Myocyte (in vitro differentiated cells): ENCODE measurements at regions not wholly inside any gene's neighbourhood (a gene's known extent, or its start where the extent isn't known, plus 50 kb on each side); places are given as distances from the start of the nearest gene placed in this dataset.
"Not testable (repeated sequence)": the region's sequence is repeated elsewhere in the genome, so short reads cannot be mapped to it uniquely, and the experiment has no call there.

Experiments
- DNase-seq: peaks from one replicate; pipeline ENCODE4 v3.0.0-alpha.2; 2012; ENCODE audit warnings: low read depth

DNA sequence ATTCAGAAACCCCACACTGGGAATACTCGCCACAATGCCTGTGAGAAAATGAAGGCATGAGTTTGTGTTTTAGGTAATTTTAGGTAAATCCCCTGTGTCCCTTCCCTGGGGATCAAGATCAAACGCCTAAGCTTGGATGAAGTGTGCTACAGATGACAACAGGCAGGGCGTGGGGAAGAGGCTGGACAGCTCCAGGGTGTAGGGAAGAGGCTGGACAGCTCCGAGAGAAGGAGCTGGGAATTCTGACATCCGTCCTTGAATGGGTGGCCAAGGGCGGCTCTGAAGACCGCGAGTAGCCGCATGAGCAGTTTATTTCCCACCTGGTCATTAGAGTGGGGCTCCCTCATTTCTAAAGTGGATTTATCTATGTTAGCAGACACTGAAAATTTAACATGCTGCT lies 109.7 kb downstream of the RAMP3 start:
- DNase-seq = peak; percentile 53

- DNase-seq = no peak
These were observed 110.4 kb downstream of the RAMP3 start for GRCh38 chr7:45268013-45268412.

- DNase-seq = no peak
These were observed 111.6 kb downstream of the RAMP3 start for GRCh38 chr7:45269192-45269591.

DNA sequence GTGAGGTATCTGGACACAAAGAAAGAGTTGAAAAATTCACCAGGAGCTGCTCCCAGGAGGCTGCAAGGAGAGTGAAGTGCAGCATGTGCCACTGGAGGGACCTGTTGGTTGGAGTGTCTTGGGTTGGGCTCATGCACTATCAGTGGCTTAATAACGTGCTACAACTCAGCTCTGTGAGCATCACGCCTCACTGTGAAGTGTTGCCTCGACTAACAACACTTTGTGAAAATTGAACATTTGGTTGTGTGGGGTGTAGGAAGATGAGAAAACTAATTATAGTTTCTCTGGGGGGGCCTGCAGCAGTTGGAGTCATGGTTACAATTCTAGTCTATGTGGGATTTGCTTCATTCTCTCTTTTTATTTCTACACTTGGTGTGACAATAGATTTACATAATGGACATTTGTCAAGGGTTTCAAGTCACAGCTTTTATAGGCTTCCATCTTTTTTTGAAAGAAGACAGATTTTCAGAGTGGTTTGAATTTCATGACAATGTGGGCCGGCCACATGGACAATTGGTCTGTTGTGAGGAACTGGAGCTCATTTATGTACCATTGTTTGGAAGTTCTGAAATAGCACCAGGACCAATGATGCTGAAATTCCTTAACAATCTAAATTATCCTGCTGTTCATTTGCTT lies 121.3 kb downstream of the RAMP3 start:
- DNase-seq = no peak

DNA sequence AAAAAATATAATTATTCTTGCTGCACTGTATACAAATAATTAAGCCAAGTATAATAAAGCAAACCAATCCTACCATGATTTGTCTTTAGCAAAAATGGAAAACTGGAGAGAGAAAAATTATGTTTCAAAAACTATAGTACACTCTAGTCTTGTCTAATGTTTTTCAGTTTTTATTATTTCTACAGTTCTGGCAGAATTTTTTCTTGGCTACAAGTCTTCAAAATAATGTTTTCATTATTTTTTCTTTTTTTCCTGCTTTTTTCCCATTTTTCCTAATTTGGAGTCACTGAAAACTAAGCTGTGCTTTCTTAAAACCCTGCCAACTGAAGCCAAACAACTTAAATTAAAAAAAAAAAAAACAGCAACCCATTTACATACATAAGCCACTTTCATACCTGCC lies 132.0 kb downstream of the RAMP3 start:
- DNase-seq = not testable (repeated sequence)

DNA sequence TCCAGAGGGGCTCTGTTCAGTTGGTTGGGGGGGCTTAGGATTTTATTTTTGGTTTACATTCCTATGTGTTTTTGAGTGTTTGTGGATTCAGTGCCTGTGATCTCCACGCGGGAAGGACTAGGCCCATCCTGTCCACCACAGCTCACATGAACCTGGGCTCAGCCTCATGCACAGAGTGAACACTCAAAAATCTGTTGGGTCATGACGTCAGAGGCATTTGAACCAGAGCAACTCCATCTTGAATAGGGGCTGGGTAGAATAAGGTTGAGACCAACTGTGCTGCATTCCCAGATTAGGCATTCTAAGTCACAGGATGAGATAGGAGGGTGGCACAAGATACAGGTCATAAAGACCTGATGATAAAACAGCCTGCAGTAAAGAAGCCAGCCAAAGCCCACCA lies 133.3 kb downstream of the RAMP3 start:
- no peak for DNase-seq

DNA sequence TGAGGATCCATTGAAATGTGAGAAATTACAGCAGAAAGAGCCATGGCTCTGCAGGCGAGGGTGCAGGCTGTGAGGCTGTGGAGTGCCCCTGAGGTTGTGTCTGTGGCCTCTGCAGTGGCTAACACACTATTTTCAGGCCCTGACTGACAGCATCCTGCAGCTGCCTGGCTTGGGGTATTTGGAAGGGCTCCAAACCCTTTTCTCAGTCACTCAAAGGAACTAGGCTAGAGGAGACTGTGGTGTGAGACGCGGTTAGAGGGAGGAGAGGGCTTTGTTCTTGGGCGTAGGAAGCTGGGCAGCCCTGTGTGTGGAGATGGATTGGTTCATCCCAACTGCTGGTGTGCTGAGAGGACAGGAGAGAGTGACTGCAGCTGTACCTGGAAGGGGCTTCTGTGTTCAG lies 134.9 kb downstream of the RAMP3 start:
- DNase-seq = peak; percentile 96

DNA sequence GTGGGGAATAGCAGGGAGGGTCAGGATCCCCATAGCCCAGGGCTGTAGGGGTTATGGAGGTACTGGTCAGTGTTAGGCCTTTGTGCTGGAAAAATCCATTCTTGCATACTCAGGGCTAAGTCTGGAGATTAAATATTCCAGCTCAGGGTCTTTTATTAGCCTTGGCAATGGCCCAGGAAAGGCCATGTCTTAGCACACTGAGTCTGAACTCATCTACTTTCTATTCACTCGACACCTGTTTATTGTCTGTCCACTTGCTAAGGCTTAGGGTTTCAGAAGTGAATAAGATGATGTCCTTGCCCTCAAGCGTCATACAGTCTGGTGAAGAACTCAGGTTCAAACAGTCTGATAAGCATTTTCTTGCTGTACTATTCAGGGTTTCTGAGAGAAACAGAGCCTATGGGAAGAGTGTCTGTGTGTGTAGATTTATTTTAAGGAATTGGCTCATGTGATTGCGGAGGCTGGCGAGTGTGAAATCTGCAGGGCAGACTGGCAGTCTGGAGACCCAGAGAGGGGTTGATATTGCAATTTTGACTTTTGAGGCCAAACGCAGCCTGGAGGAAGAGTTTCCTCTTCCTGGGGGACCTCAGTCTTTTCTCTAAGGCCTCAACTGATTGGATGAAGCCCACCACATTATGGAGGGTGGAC lies 135.8 kb downstream of the RAMP3 start:
- peak; percentile 44 for DNase-seq

DNA sequence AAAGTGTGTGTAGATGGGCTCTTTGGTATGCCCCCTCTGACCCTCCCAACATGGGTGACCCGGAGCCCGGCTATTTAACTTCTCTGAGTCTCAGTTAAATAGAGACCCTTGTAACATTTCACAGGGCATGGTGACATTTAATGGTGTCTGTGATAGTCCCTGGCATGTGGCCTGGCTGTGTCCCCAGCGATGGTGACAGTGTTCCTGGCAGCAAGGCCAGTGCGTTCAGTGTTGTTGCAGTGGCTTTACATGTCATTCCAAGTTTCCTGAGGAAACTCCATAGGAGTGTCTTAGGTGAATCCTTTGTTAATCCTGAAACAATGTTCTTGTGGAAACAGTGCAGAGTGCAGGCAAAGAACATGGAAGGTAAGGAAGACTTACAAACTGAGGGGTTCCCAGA lies 137.0 kb downstream of the RAMP3 start:
- DNase-seq = no peak

DNA sequence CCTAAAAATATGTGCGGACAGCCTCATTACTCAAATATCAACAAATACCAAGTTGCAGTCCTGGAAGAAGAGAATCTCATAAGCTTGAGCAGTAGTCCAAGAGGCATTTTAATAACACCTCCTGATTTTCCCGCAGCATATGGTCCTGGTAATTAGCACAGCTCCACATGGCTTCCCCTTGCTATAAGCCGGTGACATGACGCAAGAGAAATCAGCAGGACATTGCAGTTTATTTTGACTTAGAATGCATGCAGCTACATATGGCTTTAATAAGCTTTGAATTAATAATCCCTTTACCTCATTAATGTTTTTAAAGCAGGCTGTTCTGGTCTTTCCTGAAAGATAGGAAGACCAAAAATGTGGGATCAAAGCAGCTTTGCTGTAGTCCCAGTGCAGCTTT lies 137.6 kb downstream of the RAMP3 start:
- no peak for DNase-seq

GRCh38 chr7:45296748-45297147 lies 139.2 kb downstream of the RAMP3 start:
- DNase-seq = no peak

DNA sequence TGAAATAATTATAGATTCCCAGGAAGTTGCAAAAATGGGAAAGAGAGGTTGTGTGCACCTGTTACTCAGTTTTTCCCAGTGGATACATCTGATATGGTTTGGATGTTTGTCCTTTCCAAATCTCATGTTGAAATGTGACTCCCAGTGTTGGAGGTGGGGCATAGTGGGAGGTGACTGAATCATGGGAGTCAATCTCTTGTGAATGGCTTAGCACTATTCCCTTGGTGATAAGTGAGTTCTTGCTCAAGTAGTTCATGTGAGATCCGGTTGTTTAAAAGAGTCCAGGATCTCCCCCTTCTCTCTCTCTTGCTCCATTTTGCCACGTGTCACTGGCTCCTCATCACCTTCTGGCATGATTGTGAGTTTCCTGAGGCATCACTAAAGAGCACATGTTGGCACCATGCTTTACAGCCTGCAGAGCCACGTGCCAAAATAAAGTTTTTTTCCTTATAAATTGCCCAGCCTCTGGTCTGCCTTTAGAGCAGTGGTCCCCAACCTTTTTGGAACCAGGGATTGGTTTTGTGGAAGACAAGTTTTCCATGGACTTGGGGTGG lies 149.2 kb downstream of the RAMP3 start:
- no peak for DNase-seq

- DNase-seq = no peak
These were observed 154.0 kb downstream of the RAMP3 start for GRCh38 chr7:45311597-45311996.

DNA sequence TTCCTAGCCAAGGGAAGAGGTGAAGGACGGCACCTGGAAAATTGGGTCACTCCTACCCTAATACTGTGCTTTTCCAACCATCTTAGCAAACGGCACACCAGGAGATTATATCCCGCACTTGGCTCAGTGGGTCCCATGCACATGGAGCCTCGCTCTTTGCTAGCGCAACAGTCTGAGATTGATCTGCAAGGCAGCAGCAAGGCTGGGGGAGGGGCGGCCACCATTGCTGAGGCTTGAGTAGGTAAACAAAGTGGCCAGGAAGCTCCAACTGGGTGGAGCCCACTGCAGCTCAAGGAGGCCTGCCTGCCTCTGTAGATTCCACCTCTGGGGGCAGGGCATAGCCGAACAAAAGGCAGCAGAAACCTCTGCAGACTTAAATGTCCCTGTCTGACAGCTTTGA lies 157.9 kb downstream of the RAMP3 start:
- not testable (repeated sequence) for DNase-seq

DNA sequence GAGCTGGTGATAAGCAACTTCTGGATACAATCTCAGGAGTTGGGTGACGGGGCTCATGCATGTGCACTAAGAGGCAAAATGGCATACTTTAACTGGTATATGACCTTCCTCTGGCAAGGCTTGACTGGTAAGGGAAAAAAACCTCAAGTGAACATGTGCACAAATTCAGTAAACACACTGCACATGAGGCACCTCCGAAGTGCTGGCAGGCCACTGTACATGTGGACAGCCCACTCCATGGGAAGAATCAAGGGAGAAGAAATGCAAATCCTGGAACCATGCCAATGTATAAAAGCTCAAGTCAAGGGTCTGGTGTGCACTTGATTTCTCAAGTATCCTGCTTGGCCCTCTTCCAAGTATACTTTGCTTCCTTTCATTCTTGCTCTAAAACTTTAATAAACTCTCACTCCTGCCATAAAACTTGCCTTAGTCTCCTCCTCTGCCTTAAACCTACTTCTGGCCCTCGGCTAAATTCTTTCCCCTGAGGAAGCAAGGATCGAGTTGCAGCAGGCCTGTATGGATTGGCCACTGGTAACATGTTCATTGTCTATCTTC lies 167.2 kb downstream of the RAMP3 start:
- DNase-seq = no peak

DNA sequence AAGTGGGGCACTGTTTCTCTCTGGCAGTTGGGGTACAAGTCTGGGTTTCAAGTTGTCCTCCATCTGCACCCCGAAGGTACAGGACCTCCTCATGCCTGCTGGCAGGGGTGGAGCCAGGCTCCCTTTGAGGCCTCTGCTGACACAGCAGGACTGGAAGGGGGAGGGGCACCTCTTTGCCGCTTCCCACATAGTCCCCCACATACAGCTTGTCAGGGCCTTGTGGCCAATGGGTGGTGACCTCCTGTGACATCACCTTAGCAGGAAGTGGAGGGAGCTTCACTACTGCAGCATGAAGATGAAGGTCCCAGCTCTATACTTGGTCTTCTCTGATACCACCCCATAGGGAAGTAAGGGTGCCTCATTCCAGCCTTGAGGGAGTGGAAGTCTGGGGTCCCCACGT lies 167.8 kb downstream of the RAMP3 start:
- no peak for DNase-seq

GRCh38 chr7:45328403-45328981 lies 170.9 kb downstream of the RAMP3 start:
- peak; percentile 49 for DNase-seq

DNA sequence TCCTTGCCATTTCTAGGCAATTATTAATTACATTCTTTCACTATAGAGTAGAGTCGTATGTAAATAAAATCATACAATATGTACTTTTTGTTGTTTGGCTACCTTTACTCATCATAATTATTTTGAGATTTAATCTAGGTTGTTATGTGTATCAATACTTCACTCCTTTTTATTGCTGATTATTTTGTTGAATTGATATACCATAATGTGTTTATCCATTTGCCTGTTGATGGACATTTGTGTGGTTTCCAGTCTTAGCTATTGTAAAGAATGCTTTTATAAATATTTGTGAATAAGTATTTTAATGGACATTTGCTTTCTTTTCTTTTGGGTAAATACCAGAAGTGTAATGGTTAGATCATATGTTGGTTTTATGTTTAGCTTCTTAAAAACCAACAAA lies 174.0 kb downstream of the RAMP3 start:
- DNase-seq = no peak

DNA sequence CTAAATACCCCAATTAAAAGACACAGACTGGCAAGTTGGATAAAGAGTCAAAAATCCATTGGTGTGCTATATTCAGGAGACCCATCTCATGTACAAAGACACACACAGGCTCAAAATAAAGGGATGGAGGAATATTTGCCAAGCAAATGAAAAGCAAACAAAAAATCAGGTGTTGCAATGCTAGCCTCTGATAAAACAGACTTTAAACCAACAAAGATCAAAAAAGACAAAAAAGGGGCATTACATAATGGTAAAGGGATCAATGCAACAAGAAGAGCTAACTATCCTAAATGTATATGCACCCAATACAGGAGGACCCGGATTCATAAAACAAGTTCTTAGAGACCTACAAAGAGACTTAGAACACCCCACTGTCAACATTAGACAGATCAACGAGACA lies 177.4 kb downstream of the RAMP3 start:
- not testable (repeated sequence) for DNase-seq

DNA sequence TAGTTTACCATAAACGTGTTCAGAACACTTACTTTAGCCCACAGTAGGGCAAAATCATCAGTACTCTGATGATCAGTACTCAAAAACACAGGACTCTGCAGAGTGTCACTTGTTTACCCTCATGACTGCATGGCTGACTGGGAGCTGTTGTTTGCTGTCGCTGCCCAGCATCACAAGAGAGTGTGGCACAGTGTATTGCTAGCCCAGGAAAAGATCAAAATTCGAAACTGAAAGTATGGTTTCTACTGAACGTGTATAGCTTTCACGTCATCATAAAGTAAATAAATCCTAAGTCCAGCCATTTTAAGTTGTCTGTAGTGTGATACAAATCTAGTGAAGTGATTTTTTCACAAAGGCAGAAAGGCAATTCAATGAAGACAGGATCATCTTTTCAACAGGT lies 184.6 kb downstream of the RAMP3 start:
- DNase-seq = no peak

GRCh38 chr7:45343746-45344145 lies 186.2 kb downstream of the RAMP3 start:
- DNase-seq = no peak

GRCh38 chr7:45347804-45348203 lies 190.2 kb downstream of the RAMP3 start:
- DNase-seq = no peak
